IMR-90 (cell line): ENCODE measurements at regions not wholly inside any gene's neighbourhood (a gene's known extent, or its start where the extent isn't known, plus 50 kb on each side); places are given as distances from the start of the nearest gene placed in this dataset.

ENCODE experiments used
- ATAC-seq: fragments of 200-7000 bp; cut with Tn5 transposase; 2 replicates; pipeline ENCODE4 v1.9.1; 2020; ENCODE audit warnings: low read depth, mild to moderate bottlenecking, moderate library complexity
- BruUV-seq: library from RNA; stranded (reverse); fragments of 400-500 nt; replicated peaks from 2 replicates; lab custom pipeline; 2021; lab: Mats Ljungman, UMichigan
- CTCF ChIA-PET: fragments of 300-600 bp; formaldehyde crosslinking; extraction: SDS; loops from one replicate; lab custom pipeline; 2021; ENCODE audit warnings: antibody characterized with exemption; lab: Yijun Ruan, JAX
- POLR2A ChIA-PET: fragments of 300-600 bp; sonication (Branson Sonifier 250); formaldehyde crosslinking; loops from one replicate; lab custom pipeline; 2022; ENCODE audit warnings: antibody characterized with exemption; ENCODE audit not compliant: unreplicated experiment; lab: Charles Lee
- DNase-seq: peaks from one replicate; pipeline ENCODE4 v3.0.0; 2013
- H2AFZ ChIP-seq: replicated peaks from 2 replicates; pipeline ENCODE3; 2013; ENCODE audit warnings: low read length, mild to moderate bottlenecking; ENCODE audit not compliant: poor library complexity
- H2AK5ac ChIP-seq: 2 replicates; pipeline ENCODE4 v1.6.1; 2013; ENCODE audit warnings: low read depth, low read length, inconsistent platforms
- H2AK9ac ChIP-seq: replicated peaks from 2 replicates; pipeline ENCODE3; 2013; ENCODE audit warnings: mild to moderate bottlenecking, low read depth, low read length, moderate library complexity; ENCODE audit not compliant: poor library complexity
- H2BK120ac ChIP-seq: 2 replicates; pipeline ENCODE4 v1.6.1; 2013; ENCODE audit warnings: low read depth, low read length, inconsistent platforms
- H2BK15ac ChIP-seq: 3 replicates; pipeline ENCODE4 v1.6.1; 2013; ENCODE audit warnings: low read depth, low read length, inconsistent platforms
- H2BK20ac ChIP-seq: 2 replicates; pipeline ENCODE4 v1.6.1; 2013; ENCODE audit warnings: low read depth, mild to moderate bottlenecking, inconsistent platforms, low read length, moderate library complexity
- H2BK5ac ChIP-seq: 2 replicates; pipeline ENCODE4 v1.6.1; 2013; ENCODE audit warnings: mild to moderate bottlenecking, low read depth, low read length, inconsistent platforms; ENCODE audit not compliant: poor library complexity, severe bottlenecking
- H3K14ac ChIP-seq: replicated peaks from 2 replicates; pipeline ENCODE4 v1.6.1; 2013; ENCODE audit warnings: low read depth, low read length, inconsistent platforms
- H3K18ac ChIP-seq: 2 replicates; pipeline ENCODE4 v1.6.1; 2013; ENCODE audit warnings: low read depth, low read length, control low read depth
- H3K23ac ChIP-seq: 2 replicates; pipeline ENCODE4 v1.6.1; 2013; ENCODE audit warnings: low read depth, low read length, inconsistent platforms
- H3K27ac ChIP-seq: 2 replicates; pipeline ENCODE4 v1.5.1; 2013; ENCODE audit warnings: mild to moderate bottlenecking, control low read depth, low read length; ENCODE audit not compliant: insufficient read depth
- H3K27me3 ChIP-seq: 2 replicates; pipeline ENCODE4 v1.6.1; 2013; ENCODE audit warnings: low read length; ENCODE audit not compliant: control insufficient read depth, insufficient read depth
- H3K36me3 ChIP-seq: 2 replicates; pipeline ENCODE4 v1.6.1; 2013; ENCODE audit warnings: low read length, mixed read lengths; ENCODE audit not compliant: control insufficient read depth, insufficient read depth
- H3K4ac ChIP-seq: 2 replicates; pipeline ENCODE4 v1.6.1; 2013; ENCODE audit warnings: low read depth, low read length, inconsistent platforms
- H3K4me1 ChIP-seq: 2 replicates; pipeline ENCODE4 v1.6.1; 2013; ENCODE audit warnings: low read length, mixed read lengths; ENCODE audit not compliant: control insufficient read depth, insufficient read depth
- H3K4me2 ChIP-seq: 2 replicates; pipeline ENCODE4 v1.6.1; 2013; ENCODE audit warnings: low read depth, mild to moderate bottlenecking, control low read depth, low read length, moderate library complexity
- H3K4me3 ChIP-seq: 2 replicates; pipeline ENCODE4 v1.5.1; 2013; ENCODE audit warnings: low read depth, mild to moderate bottlenecking, control low read depth, low read length, moderate library complexity; ENCODE audit not compliant: insufficient read depth
- H3K56ac ChIP-seq: 2 replicates; pipeline ENCODE4 v1.6.1; 2013; ENCODE audit warnings: low read length, inconsistent platforms; ENCODE audit not compliant: insufficient read depth; ENCODE audit errors: extremely low read depth
- H3K79me1 ChIP-seq, 2 experiments: 2 replicates each; pipeline ENCODE4 v1.6.1; 2013; ENCODE audit warnings: low read length in 2 of 2, inconsistent platforms in 1 of 2, low read depth in 1 of 2
- H3K9ac ChIP-seq: 2 replicates; pipeline ENCODE4 v1.6.1; 2013; ENCODE audit warnings: low read depth, low read length, control low read depth
- H3K9me1 ChIP-seq: 2 replicates; pipeline ENCODE4 v1.6.1; 2013; ENCODE audit warnings: low read length, inconsistent platforms; ENCODE audit not compliant: insufficient read depth
- H3K9me3 ChIP-seq: 2 replicates; pipeline ENCODE4 v1.6.1; 2013; ENCODE audit warnings: low read length; ENCODE audit not compliant: control insufficient read depth, insufficient read depth
- H4K20me1 ChIP-seq: 2 replicates; pipeline ENCODE4 v1.6.1; 2013; ENCODE audit warnings: low read length, inconsistent platforms; ENCODE audit not compliant: insufficient read depth
- H4K5ac ChIP-seq: 2 replicates; pipeline ENCODE4 v1.6.1; 2013; ENCODE audit warnings: mild to moderate bottlenecking, low read depth, low read length, control low read depth
- H4K8ac ChIP-seq, 2 experiments: 2 replicates each; pipeline ENCODE4 v1.6.1; 2013; ENCODE audit warnings: low read depth in 2 of 2, low read length in 2 of 2, control low read depth in 1 of 2, inconsistent platforms in 1 of 2
- H4K91ac ChIP-seq: 2 replicates; pipeline ENCODE4 v1.6.1; 2013; ENCODE audit warnings: low read depth, low read length, inconsistent platforms; ENCODE audit not compliant: insufficient read depth
- CHD1 ChIP-seq: IDR thresholded peaks from 2 replicates; pipeline ENCODE4 v1.6.1; 2012; ENCODE audit warnings: low read depth, low read length, improper control_type of control experiment
- MAZ ChIP-seq: IDR thresholded peaks from 2 replicates; pipeline ENCODE4 v1.6.1; 2012; ENCODE audit warnings: low read depth, mild to moderate bottlenecking, low read length, improper control_type of control experiment, moderate library complexity, borderline replicate concordance
- WGBS, 2 experiments: methylation state at CpG; one replicate each; pipeline versions ENCODE4 v1.1.5 to v1.1.7; 2013; ENCODE audit warnings: missing lambda C conversion rate in 2 of 2; ENCODE audit not compliant: insufficient read length in 1 of 2; ENCODE audit errors: extremely low coverage in 2 of 2; 5-methylcytosine and 5-hydroxymethylcytosine counted together
- dilution Hi-C: fragments of 300-500 bp; cut with HindIII; formaldehyde crosslinking; loops from one replicate; pipeline ENCODE4 v1.14.3; 2018; ENCODE audit warnings: low sequenced_read_pairs; ENCODE audit not compliant: unreplicated experiment
- in situ Hi-C: fragments of 300-500 bp; cut with MboI; formaldehyde crosslinking; loops from 3 replicates; pipeline ENCODE4 v1.14.3; 2019; ENCODE audit warnings: low sequenced_read_pairs, inconsistent platforms, mixed read lengths
- intact Hi-C: fragments of 100-400 bp; cut with micrococcal nuclease; formaldehyde crosslinking; loops from 2 replicates; pipeline ENCODE4 v1.10.0; 2022

DNA sequence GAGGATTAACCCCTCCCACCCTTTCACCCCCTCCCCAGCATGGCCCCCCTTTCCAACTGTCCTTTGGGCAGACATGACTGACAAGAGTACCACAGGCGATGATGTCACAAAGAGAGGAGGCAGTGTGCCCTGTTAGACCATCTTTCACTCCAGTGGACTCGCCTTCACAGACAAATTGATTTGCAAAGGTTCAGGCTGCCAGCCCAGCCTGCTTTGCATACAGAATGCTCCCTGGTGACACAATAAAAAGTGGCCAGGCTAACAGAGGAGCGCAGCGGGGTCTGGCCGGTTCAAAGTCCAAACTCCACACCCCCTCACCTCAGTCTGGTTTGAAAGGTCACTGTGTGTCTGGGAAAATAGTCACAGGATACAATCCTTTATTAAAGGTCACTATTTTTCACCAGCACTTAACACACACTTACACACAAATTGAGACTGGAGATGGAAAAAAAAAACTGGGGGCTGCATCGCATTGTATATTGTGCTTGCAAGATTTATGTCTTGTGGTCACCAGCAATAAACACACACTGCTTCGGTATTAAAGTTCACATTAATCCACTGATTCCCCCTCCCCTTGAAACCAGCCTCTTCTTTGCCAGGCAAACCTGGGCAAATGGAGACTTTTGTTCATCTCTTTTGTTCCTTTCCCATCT lies 236.9 kb downstream of the BCL11A start:
- Histone ChIP-seq H3K9me3 (no peaks in the 10 kb centered on the region), H3K4ac (no peak overlapping the region), H4K5ac (no peak overlapping the region), H2BK20ac (no peak overlapping the region), H4K91ac (no peak overlapping the region), H2AK5ac (no peak overlapping the region), H3K4me3 (no peak overlapping the region), H3K14ac (no peak overlapping the region), H3K27me3 (no peaks in the 10 kb centered on the region), H3K56ac (no peak overlapping the region), H3K4me1 (no peaks in the 10 kb centered on the region), H4K8ac (no peak overlapping the region), H3K4me2 (no peak overlapping the region), H2AK9ac (no peak overlapping the region), H3K79me1 (no peaks in the 10 kb centered on the region), H2BK120ac (no peak overlapping the region), H3K9me1 (no peaks in the 10 kb centered on the region), H3K18ac (no peak overlapping the region), H4K20me1 (no peaks in the 10 kb centered on the region), H3K23ac (no peak overlapping the region), H2BK15ac (no peak overlapping the region), H2BK5ac (no peak overlapping the region), H2AFZ (no peak overlapping the region), H3K36me3 (no peaks in the 10 kb centered on the region), H3K27ac (no peak overlapping the region), H3K9ac (no peak overlapping the region)
- DNase-seq (no peak), ATAC-seq (no peak)
- TF ChIP-seq MAZ (no peak), CHD1 (no peak)
- CTCF ChIA-PET, result no interaction called here
- WGBS, 2 experiments, result 31% methylated on average over 2 of the region's 7 CpGs; no CpG with 5 or more reads in 1 of the 2 experiments
- dilution Hi-C loops (no loop called here), in situ Hi-C loops (no loop called here), intact Hi-C loops (no loop called here)
- POLR2A ChIA-PET, result no interaction called here
- no TSS peak for BruUV-seq
